Spinal cord (tissue), 9 donors: ENCODE measurements at regions not wholly inside any gene's neighbourhood (a gene's known extent, or its start where the extent isn't known, plus 50 kb on each side); places are given as distances from the start of the nearest gene placed in this dataset.
"Not testable (repeated sequence)": the region's sequence is repeated elsewhere in the genome, so short reads cannot be mapped to it uniquely, and the experiment has no call there.

ENCODE experiments used
- DNase-seq, 6 donors: peaks; one replicate each; pipeline versions ENCODE4 v3.0.0 to v3.0.0-alpha.2; 2013 to 2015; ENCODE audit warnings: low spot score in 6 of 6, low read depth in 4 of 6
- H3K27ac ChIP-seq: one replicate; pipeline ENCODE4 v1.5.1; 2013; ENCODE audit warnings: low read depth, low read length, control low read depth
- H3K27me3 ChIP-seq: one replicate; pipeline ENCODE4 v1.6.1; 2013; ENCODE audit warnings: low read length; ENCODE audit not compliant: control insufficient read depth, insufficient read depth
- H3K36me3 ChIP-seq: one replicate; pipeline ENCODE4 v1.6.1; 2013; ENCODE audit warnings: low read length; ENCODE audit not compliant: control insufficient read depth, insufficient read depth
- H3K4me1 ChIP-seq: one replicate; pipeline ENCODE4 v1.6.1; 2013; ENCODE audit warnings: low read length; ENCODE audit not compliant: control insufficient read depth, insufficient read depth
- H3K4me3 ChIP-seq: one replicate; pipeline ENCODE4 v1.5.1; 2013; ENCODE audit warnings: low read depth, low read length, control low read depth
- H3K9me3 ChIP-seq: one replicate; pipeline ENCODE4 v1.6.1; 2013; ENCODE audit warnings: low read length; ENCODE audit not compliant: control insufficient read depth, insufficient read depth
- WGBS: methylation state at CpG from one replicate; pipeline ENCODE4 v1.1.5; 2013; ENCODE audit warnings: missing lambda C conversion rate; ENCODE audit not compliant: insufficient coverage; 5-methylcytosine and 5-hydroxymethylcytosine counted together
- donor health status: healthy.

GRCh38 chr9:38945929-38946570 is 226.1 kb upstream of the FAM240B start:
- no CpG with 5 or more reads among the region's 8 CpGs for whole genome bisulfite sequencing

GRCh38 chr9:38944881-38945449 is 225.0 kb upstream of the FAM240B start:
- not testable (repeated sequence) for H3K27me3 ChIP-seq, H3K4me3 ChIP-seq, H3K36me3 ChIP-seq, H3K27ac ChIP-seq, DNase-seq, H3K9me3 ChIP-seq, H3K4me1 ChIP-seq
- no CpG with 5 or more reads among the region's 4 CpGs for WGBS

More at GRCh38 chr9:38945929-38946570, 226.1 kb upstream of the FAM240B start:
- H3K36me3 ChIP-seq, DNase-seq, H3K9me3 ChIP-seq, H3K4me3 ChIP-seq, H3K27ac ChIP-seq, H3K4me1 ChIP-seq, H3K27me3 ChIP-seq: not testable (repeated sequence)

GRCh38 chr9:38940501-38940900 is 220.6 kb upstream of the FAM240B start:
- H3K27me3 ChIP-seq, H3K4me1 ChIP-seq, H3K36me3 ChIP-seq, H3K27ac ChIP-seq, H3K9me3 ChIP-seq, H3K4me3 ChIP-seq, DNase-seq: not testable (repeated sequence)
- WGBS: no CpG with 5 or more reads among the region's 9 CpGs

- DNase-seq, H3K27ac ChIP-seq, H3K27me3 ChIP-seq, H3K9me3 ChIP-seq, H3K36me3 ChIP-seq, H3K4me1 ChIP-seq, H3K4me3 ChIP-seq: not testable (repeated sequence)
- no CpG with 5 or more reads among the region's 4 CpGs for WGBS
These were observed 218.7 kb upstream of the FAM240B start for GRCh38 chr9:38938637-38939036.

- not testable (repeated sequence) for H3K4me3 ChIP-seq, H3K36me3 ChIP-seq, H3K4me1 ChIP-seq, H3K27ac ChIP-seq, DNase-seq, H3K27me3 ChIP-seq, H3K9me3 ChIP-seq
- WGBS: no CpG with 5 or more reads among the region's 4 CpGs
These were observed 208.0 kb upstream of the FAM240B start for GRCh38 chr9:38927970-38928369.

- not testable (repeated sequence) for H3K4me1 ChIP-seq, DNase-seq, H3K9me3 ChIP-seq, H3K4me3 ChIP-seq, H3K27me3 ChIP-seq, H3K27ac ChIP-seq, H3K36me3 ChIP-seq
- WGBS: no CpG with 5 or more reads among the region's 3 CpGs
These were observed 206.6 kb upstream of the FAM240B start for GRCh38 chr9:38926565-38926964.

GRCh38 chr9:38921253-38921652 is 201.3 kb upstream of the FAM240B start:
- H3K27ac ChIP-seq, H3K9me3 ChIP-seq, H3K4me1 ChIP-seq, DNase-seq, H3K4me3 ChIP-seq, H3K27me3 ChIP-seq, H3K36me3 ChIP-seq: not testable (repeated sequence)
- WGBS: no CpG with 5 or more reads among the region's 3 CpGs

- not testable (repeated sequence) for H3K4me3 ChIP-seq, DNase-seq, H3K9me3 ChIP-seq, H3K27ac ChIP-seq, H3K27me3 ChIP-seq, H3K4me1 ChIP-seq, H3K36me3 ChIP-seq
- no CpG with 5 or more reads among the region's 4 CpGs for WGBS
These were observed 190.7 kb upstream of the FAM240B start for GRCh38 chr9:38910629-38911028.

GRCh38 chr9:38904719-38905118 is 184.8 kb upstream of the FAM240B start:
- H3K9me3 ChIP-seq, H3K4me1 ChIP-seq, H3K36me3 ChIP-seq, H3K4me3 ChIP-seq, H3K27me3 ChIP-seq, DNase-seq, H3K27ac ChIP-seq: not testable (repeated sequence)
- no CpG with 5 or more reads among the region's 11 CpGs for WGBS

GRCh38 chr9:38901534-38902177 is 181.7 kb upstream of the FAM240B start:
- H3K27ac ChIP-seq, H3K36me3 ChIP-seq, DNase-seq, H3K4me3 ChIP-seq, H3K9me3 ChIP-seq, H3K4me1 ChIP-seq, H3K27me3 ChIP-seq: not testable (repeated sequence)
- WGBS: no CpG with 5 or more reads among the region's 10 CpGs
